ENCODE measurements at regions not wholly inside any gene's neighbourhood (a gene's known extent, or its start where the extent isn't known, plus 50 kb on each side); places are given as distances from the start of the nearest gene placed in this dataset.

DNA sequence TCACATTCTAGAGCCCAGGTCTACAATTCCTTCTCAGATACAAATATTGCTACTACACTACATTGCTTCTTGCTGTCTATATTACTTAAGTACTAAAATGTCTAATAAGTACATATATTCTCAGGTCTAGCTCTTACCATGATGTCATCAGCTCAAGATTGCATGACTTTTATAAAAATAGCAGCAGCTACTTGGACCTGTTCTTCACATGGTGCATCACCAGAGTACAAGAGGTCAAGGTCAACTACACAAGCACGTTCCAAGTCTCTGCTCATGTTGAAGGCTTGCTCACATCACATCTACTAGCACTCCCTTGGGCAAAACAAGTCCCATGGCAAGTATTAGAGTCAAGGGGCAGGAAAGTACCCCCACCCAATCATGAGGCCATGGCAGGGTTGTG is 465.6 kb downstream of the MED13L start:
- Histone ChIP-seq H3K27ac (ENCODE audit: insufficient read depth, low read length) (no peak overlapping the region), H3K4me1 (ENCODE audit: control insufficient read depth, extremely low read depth, insufficient read depth, low read length) (no peaks in the 10 kb centered on the region), H3K36me3 (ENCODE audit: control insufficient read depth, insufficient read depth, low read length) (no peaks in the 10 kb centered on the region), H3K27me3 (ENCODE audit: control insufficient read depth, insufficient read depth, low read length) (no peaks in the 10 kb centered on the region), H3K4me3 (replicated peaks in 1 of 4; ENCODE audit: control extremely low read depth in 1 of 4, insufficient read depth in 1 of 4, low read depth in 3 of 4, low read length in 4 of 4) (no peak overlapping the region), H2AFZ (ENCODE audit: low read length) (no peak overlapping the region), H3K9me3 (ENCODE audit: control insufficient read depth, insufficient read depth, low read depth, low read length) (no peaks in the 10 kb centered on the region), H3K79me2 (ENCODE audit: control insufficient read depth, insufficient read depth, low read length) (no peaks in the 10 kb centered on the region), H3K9ac (ENCODE audit: insufficient read depth, low read length) (no peak overlapping the region), H4K20me1 (ENCODE audit: control insufficient read depth, extremely low read depth, insufficient read depth, low read length) (no peaks in the 10 kb centered on the region), H3K4me2 (ENCODE audit: extremely low read depth, insufficient read depth, low read length) (no peak overlapping the region)
- TF ChIP-seq EZH2 (IDR thresholded peaks at IDR 0.05; ENCODE audit: low read length, missing control alignments), result no peak
- TF ChIP-seq, protein P1, sequence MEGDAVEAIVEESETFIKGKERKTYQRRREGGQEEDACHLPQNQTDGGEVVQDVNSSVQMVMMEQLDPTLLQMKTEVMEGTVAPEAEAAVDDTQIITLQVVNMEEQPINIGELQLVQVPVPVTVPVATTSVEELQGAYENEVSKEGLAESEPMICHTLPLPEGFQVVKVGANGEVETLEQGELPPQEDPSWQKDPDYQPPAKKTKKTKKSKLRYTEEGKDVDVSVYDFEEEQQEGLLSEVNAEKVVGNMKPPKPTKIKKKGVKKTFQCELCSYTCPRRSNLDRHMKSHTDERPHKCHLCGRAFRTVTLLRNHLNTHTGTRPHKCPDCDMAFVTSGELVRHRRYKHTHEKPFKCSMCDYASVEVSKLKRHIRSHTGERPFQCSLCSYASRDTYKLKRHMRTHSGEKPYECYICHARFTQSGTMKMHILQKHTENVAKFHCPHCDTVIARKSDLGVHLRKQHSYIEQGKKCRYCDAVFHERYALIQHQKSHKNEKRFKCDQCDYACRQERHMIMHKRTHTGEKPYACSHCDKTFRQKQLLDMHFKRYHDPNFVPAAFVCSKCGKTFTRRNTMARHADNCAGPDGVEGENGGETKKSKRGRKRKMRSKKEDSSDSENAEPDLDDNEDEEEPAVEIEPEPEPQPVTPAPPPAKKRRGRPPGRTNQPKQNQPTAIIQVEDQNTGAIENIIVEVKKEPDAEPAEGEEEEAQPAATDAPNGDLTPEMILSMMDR (conservative IDR thresholded peaks at IDR 0.05 in 1 of 2, IDR thresholded peaks at IDR 0.05 in 1 of 2; ENCODE audit: low read depth in 1 of 2, low read length in 2 of 2), result no peak
- peak in 1 of 2 donors; percentile 44 for DNase-seq (ENCODE audit: low read depth in 2 of 2)

DNA sequence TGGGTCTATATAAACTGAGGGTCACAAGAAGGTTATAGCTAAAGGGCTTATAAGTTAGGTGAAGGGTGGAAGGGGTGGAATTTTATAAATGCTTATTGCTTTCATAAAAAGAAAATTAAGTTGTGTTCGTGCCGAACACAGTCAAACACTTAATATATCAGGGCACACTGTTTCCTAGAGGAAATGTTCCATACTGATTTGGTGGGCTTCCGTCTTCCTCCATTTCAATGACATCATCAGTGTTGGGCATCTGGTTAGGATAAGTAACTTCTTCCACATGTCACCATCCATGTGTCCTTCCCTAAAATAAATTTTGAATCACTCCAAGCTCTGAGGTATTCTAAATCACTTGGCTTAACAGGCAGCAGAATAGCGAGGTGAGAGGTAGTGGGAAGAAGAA is 466.4 kb downstream of the MED13L start:
- Histone ChIP-seq H3K9me3 (ENCODE audit: control insufficient read depth, insufficient read depth, low read depth, low read length) (no peaks in the 10 kb centered on the region), H3K4me2 (ENCODE audit: extremely low read depth, insufficient read depth, low read length) (no peak overlapping the region), H3K9ac (ENCODE audit: insufficient read depth, low read length) (no peak overlapping the region), H3K4me1 (ENCODE audit: control insufficient read depth, extremely low read depth, insufficient read depth, low read length) (no peaks in the 10 kb centered on the region), H2AFZ (ENCODE audit: low read length) (no peak overlapping the region), H3K79me2 (ENCODE audit: control insufficient read depth, insufficient read depth, low read length) (no peaks in the 10 kb centered on the region), H3K27me3 (ENCODE audit: control insufficient read depth, insufficient read depth, low read length) (no peaks in the 10 kb centered on the region), H3K36me3 (ENCODE audit: control insufficient read depth, insufficient read depth, low read length) (no peaks in the 10 kb centered on the region), H4K20me1 (ENCODE audit: control insufficient read depth, extremely low read depth, insufficient read depth, low read length) (no peaks in the 10 kb centered on the region), H3K4me3 (replicated peaks in 1 of 4; ENCODE audit: control extremely low read depth in 1 of 4, insufficient read depth in 1 of 4, low read depth in 3 of 4, low read length in 4 of 4) (no peak overlapping the region), H3K27ac (ENCODE audit: insufficient read depth, low read length) (no peak overlapping the region)
- TF ChIP-seq, protein P1 (conservative IDR thresholded peaks at IDR 0.05 in 1 of 2, IDR thresholded peaks at IDR 0.05 in 1 of 2; ENCODE audit: low read depth in 1 of 2, low read length in 2 of 2), result no peak
- TF ChIP-seq EZH2 (IDR thresholded peaks at IDR 0.05; ENCODE audit: low read length, missing control alignments), result no peak
- no peak for DNase-seq (ENCODE audit: low read depth in 2 of 2)

DNA sequence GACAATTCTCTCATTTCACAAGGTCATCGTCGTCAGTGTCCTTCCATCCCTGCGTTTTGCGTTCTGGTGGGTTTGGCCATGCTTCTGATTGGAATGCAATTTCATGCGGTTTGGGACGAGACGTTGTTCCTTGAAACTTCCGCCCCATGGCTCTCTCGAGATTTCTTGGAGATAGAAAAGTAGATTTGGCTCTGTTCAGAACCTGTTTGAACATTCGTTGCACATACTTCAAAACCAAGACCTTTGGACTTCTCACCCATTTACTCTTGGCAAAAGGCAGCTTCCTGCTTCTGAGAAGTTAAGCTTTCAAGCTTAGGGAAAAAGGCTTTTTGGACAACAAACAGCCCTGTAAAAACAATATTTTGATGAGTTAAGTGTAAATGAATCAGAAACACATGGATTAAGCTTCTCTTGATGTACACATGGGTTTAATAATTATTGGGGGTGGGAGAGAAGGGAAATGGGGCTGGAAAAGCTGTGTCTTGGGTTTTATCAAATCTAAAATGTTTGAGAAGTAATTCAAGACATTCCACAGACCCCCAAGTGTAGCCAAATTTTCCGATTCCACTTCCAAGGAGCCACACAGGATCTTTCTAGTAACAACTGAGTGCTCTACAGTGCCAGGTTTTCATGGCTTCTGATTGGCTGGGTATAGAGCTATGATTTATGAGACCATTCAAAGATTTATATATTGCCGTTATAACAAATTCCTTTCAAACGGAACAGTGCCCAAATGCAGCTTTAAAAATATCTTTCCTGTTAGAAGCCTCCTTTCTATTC is 467.2 kb downstream of the MED13L start:
- Histone ChIP-seq H3K36me3 (ENCODE audit: control insufficient read depth, insufficient read depth, low read length) (no peaks in the 10 kb centered on the region), H3K4me2 (ENCODE audit: extremely low read depth, insufficient read depth, low read length) (no peak overlapping the region), H3K9ac (ENCODE audit: insufficient read depth, low read length) (no peak overlapping the region), H3K9me3 (ENCODE audit: control insufficient read depth, insufficient read depth, low read depth, low read length) (no peaks in the 10 kb centered on the region), H2AFZ (ENCODE audit: low read length) (no peak overlapping the region), H3K4me3 (replicated peaks in 1 of 4; ENCODE audit: control extremely low read depth in 1 of 4, insufficient read depth in 1 of 4, low read depth in 3 of 4, low read length in 4 of 4) (no peak overlapping the region), H4K20me1 (ENCODE audit: control insufficient read depth, extremely low read depth, insufficient read depth, low read length) (no peaks in the 10 kb centered on the region), H3K27ac (ENCODE audit: insufficient read depth, low read length) (no peak overlapping the region), H3K79me2 (ENCODE audit: control insufficient read depth, insufficient read depth, low read length) (no peaks in the 10 kb centered on the region), H3K27me3 (ENCODE audit: control insufficient read depth, insufficient read depth, low read length) (no peaks in the 10 kb centered on the region), H3K4me1 (ENCODE audit: control insufficient read depth, extremely low read depth, insufficient read depth, low read length) (no peaks in the 10 kb centered on the region)
- TF ChIP-seq, protein P1 (conservative IDR thresholded peaks at IDR 0.05 in 1 of 2, IDR thresholded peaks at IDR 0.05 in 1 of 2; ENCODE audit: low read depth in 1 of 2, low read length in 2 of 2), result no peak
- TF ChIP-seq EZH2 (IDR thresholded peaks at IDR 0.05; ENCODE audit: low read length, missing control alignments), result no peak
- DNase-seq (ENCODE audit: low read depth in 2 of 2), result peak in 1 of 2 donors; percentile 12

Data from fibroblast of lung (primary cell).